HepG2 (cell line): ENCODE measurements at regions not wholly inside any gene's neighbourhood (a gene's known extent, or its start where the extent isn't known, plus 50 kb on each side); places are given as distances from the start of the nearest gene placed in this dataset.

Experiments
- AKAP8 ChIP-seq: sonication (generic); formaldehyde crosslinking; IDR thresholded peaks from 2 replicates; pipeline ENCODE4 v1.5.1; 2020; ENCODE audit warnings: mild to moderate bottlenecking, missing genetic modification reagents
- GATA4 ChIP-seq: sonication (generic); IDR thresholded peaks from 2 replicates; pipeline ENCODE4 v1.6.1; 2016; ENCODE audit warnings: antibody characterized with exemption, low read depth, borderline replicate concordance
- GATAD1 ChIP-seq: IDR thresholded peaks from 2 replicates; pipeline ENCODE4 v1.6.1; 2016; ENCODE audit warnings: missing genetic modification reagents, missing compliant biosample characterization
- HOXD1 ChIP-seq: sonication (generic); formaldehyde crosslinking; IDR thresholded peaks from 2 replicates; pipeline ENCODE4 v1.5.0; 2020; ENCODE audit warnings: missing genetic modification reagents
- MEIS1 ChIP-seq: sonication (generic); formaldehyde crosslinking; IDR thresholded peaks from 2 replicates; pipeline ENCODE4 v1.9.0; 2021; ENCODE audit warnings: mild to moderate bottlenecking, missing genetic modification reagents, moderate library complexity, borderline replicate concordance
- NPAS2 ChIP-seq: sonication (generic); formaldehyde crosslinking; IDR thresholded peaks from 2 replicates; pipeline ENCODE4 v1.8.0; 2022; ENCODE audit warnings: mild to moderate bottlenecking, missing genetic modification reagents, borderline replicate concordance
- PRMT3 ChIP-seq: sonication (generic); formaldehyde crosslinking; IDR thresholded peaks from 2 replicates; pipeline ENCODE4 v1.8.1; 2022; ENCODE audit warnings: low read depth, mild to moderate bottlenecking, moderate library complexity, missing genetic modification reagents, borderline replicate concordance
- RXRB ChIP-seq: IDR thresholded peaks from 2 replicates; pipeline ENCODE4 v1.6.1; 2016; ENCODE audit warnings: borderline replicate concordance, missing genetic modification reagents, missing compliant biosample characterization
- SKI ChIP-seq: fragments of 450-650 bp; IDR thresholded peaks from one replicate; pipeline ENCODE4 v1.6.1; 2018; ENCODE audit warnings: mild to moderate bottlenecking; ENCODE audit not compliant: partially characterized antibody
- TGIF2 ChIP-seq: IDR thresholded peaks from 2 replicates; pipeline ENCODE4 v1.6.1; 2016; ENCODE audit warnings: control low read depth, missing compliant biosample characterization
- ZBTB1 ChIP-seq: sonication (generic); formaldehyde crosslinking; IDR thresholded peaks from 2 replicates; pipeline ENCODE4 v1.4.0; 2020; ENCODE audit warnings: missing genetic modification reagents, borderline replicate concordance
- ZBTB3 ChIP-seq: sonication (generic); formaldehyde crosslinking; IDR thresholded peaks from 2 replicates; pipeline ENCODE4 v1.4.0; 2020; ENCODE audit warnings: low read depth, mild to moderate bottlenecking, moderate library complexity, missing genetic modification reagents, borderline replicate concordance
- ZFY ChIP-seq: sonication (generic); formaldehyde crosslinking; IDR thresholded peaks from 2 replicates; pipeline ENCODE4 v1.4.0; 2020; ENCODE audit warnings: missing genetic modification reagents
- ZNF329 ChIP-seq: sonication (generic); formaldehyde crosslinking; IDR thresholded peaks from 2 replicates; pipeline ENCODE4 v1.9.0; 2021; ENCODE audit warnings: low read depth, mild to moderate bottlenecking, missing genetic modification reagents
- ZNF792 ChIP-seq: IDR thresholded peaks from 2 replicates; pipeline ENCODE4 v1.6.1; 2016
- TF ChIP-seq, protein P1 (sequence below): sonication (generic); formaldehyde crosslinking; IDR thresholded peaks from 2 replicates; pipeline ENCODE4 v1.5.1; 2020; ENCODE audit warnings: mild to moderate bottlenecking, moderate library complexity, missing genetic modification reagents
- TF ChIP-seq, protein P2 (sequence below): sonication (generic); formaldehyde crosslinking; conservative IDR thresholded peaks from 2 replicates; pipeline ENCODE4 v1.4.0; 2020; ENCODE audit warnings: mild to moderate bottlenecking, missing genetic modification reagents, moderate library complexity
- TF ChIP-seq, protein P3 (sequence below): sonication (generic); formaldehyde crosslinking; IDR thresholded peaks from 2 replicates; pipeline ENCODE4 v1.8.0; 2022; ENCODE audit warnings: mild to moderate bottlenecking, missing genetic modification reagents

DNA sequence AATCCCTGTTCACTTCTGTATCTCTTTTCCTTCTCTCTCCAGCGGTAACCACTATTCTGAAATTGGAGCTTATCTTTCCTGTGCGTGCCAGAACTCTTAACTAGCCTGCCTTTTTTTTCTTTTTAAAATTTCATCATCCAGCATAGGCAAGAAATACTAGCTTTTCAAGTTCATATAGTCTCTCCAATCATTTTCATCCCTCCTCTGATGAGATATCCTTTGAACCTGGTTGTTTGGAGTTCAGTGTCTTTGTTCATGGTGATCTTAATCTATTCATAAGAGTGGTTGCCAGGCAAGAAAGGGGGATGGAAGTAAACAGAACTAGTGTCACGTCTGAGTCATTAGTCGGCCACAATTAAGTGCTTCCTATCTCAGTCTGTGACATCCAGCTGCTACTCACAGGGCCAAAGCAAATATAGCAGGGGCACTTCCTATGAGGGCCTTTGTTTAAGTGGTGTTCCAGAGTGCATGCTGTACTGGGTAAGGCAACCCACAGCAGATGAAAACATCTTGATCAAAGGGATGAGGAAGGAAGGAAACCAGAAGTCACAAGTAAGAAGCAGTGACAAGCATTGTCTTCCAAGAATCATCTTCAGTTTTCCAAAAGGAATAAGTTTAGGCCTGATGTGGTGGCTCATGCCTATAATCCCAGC, 56.4 kb upstream of the XIAP start (continued):
- TF ChIP-seq, protein P1, sequence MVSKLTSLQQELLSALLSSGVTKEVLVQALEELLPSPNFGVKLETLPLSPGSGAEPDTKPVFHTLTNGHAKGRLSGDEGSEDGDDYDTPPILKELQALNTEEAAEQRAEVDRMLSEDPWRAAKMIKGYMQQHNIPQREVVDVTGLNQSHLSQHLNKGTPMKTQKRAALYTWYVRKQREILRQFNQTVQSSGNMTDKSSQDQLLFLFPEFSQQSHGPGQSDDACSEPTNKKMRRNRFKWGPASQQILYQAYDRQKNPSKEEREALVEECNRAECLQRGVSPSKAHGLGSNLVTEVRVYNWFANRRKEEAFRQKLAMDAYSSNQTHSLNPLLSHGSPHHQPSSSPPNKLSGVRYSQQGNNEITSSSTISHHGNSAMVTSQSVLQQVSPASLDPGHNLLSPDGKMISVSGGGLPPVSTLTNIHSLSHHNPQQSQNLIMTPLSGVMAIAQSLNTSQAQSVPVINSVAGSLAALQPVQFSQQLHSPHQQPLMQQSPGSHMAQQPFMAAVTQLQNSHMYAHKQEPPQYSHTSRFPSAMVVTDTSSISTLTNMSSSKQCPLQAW = peak; percentile 74; the same call in 1 of the 2 replicates
- TF ChIP-seq, protein P2, sequence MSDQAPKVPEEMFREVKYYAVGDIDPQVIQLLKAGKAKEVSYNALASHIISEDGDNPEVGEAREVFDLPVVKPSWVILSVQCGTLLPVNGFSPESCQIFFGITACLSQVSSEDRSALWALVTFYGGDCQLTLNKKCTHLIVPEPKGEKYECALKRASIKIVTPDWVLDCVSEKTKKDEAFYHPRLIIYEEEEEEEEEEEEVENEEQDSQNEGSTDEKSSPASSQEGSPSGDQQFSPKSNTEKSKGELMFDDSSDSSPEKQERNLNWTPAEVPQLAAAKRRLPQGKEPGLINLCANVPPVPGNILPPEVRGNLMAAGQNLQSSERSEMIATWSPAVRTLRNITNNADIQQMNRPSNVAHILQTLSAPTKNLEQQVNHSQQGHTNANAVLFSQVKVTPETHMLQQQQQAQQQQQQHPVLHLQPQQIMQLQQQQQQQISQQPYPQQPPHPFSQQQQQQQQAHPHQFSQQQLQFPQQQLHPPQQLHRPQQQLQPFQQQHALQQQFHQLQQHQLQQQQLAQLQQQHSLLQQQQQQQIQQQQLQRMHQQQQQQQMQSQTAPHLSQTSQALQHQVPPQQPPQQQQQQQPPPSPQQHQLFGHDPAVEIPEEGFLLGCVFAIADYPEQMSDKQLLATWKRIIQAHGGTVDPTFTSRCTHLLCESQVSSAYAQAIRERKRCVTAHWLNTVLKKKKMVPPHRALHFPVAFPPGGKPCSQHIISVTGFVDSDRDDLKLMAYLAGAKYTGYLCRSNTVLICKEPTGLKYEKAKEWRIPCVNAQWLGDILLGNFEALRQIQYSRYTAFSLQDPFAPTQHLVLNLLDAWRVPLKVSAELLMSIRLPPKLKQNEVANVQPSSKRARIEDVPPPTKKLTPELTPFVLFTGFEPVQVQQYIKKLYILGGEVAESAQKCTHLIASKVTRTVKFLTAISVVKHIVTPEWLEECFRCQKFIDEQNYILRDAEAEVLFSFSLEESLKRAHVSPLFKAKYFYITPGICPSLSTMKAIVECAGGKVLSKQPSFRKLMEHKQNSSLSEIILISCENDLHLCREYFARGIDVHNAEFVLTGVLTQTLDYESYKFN (CRISPR knock-in tag) = peak; percentile 90
- TF ChIP-seq PRMT3 (CRISPR knock-in tag) (no peak), SKI (peak; percentile 78), GATAD1 (CRISPR knock-in tag) (peak; percentile 54), ZNF329 (CRISPR knock-in tag) (no peak), HOXD1 (CRISPR knock-in tag) (no peak), TGIF2 (CRISPR knock-in tag) (peak; percentile 61; the same call in 1 of the 2 replicates), NPAS2 (CRISPR knock-in tag) (no peak), ZNF792 (CRISPR knock-in tag) (peak; percentile 79; the same call in 1 of the 2 replicates), ZBTB1 (CRISPR knock-in tag) (no peak), ZFY (CRISPR knock-in tag) (peak; percentile 50; the same call in 1 of the 2 replicates), MEIS1 (0 out of 2 replicates have a peak, but pooled peaks have one; percentile 23), GATA4 (peak; percentile 91; the same call in 1 of the 2 replicates), AKAP8 (CRISPR knock-in tag) (no peak), ZBTB3 (CRISPR knock-in tag) (no peak), RXRB (CRISPR knock-in tag) (peak; percentile 73)
- TF ChIP-seq, protein P3, sequence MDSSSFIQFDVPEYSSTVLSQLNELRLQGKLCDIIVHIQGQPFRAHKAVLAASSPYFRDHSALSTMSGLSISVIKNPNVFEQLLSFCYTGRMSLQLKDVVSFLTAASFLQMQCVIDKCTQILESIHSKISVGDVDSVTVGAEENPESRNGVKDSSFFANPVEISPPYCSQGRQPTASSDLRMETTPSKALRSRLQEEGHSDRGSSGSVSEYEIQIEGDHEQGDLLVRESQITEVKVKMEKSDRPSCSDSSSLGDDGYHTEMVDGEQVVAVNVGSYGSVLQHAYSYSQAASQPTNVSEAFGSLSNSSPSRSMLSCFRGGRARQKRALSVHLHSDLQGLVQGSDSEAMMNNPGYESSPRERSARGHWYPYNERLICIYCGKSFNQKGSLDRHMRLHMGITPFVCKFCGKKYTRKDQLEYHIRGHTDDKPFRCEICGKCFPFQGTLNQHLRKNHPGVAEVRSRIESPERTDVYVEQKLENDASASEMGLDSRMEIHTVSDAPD (CRISPR knock-in tag) = 0 out of 2 replicates have a peak, but pooled peaks have one; percentile 65
